SK-N-SH treated with all-trans-retinoic acid at 6 μM for 48 hours (cell line): ENCODE measurements at regions not wholly inside any gene's neighbourhood (a gene's known extent, or its start where the extent isn't known, plus 50 kb on each side); places are given as distances from the start of the nearest gene placed in this dataset.

Experiments
- ATAC-seq: fragments of 200-7000 bp; cut with Tn5 transposase; 3 replicates; pipeline ENCODE4 v1.9.1; 2020; ENCODE audit warnings: mild to moderate bottlenecking, moderate library complexity
- ARNTL ChIP-seq: fragments of 450-650 bp; formaldehyde crosslinking; IDR thresholded peaks from 2 replicates; pipeline ENCODE4 v1.5.0; 2020; ENCODE audit warnings: low read depth, mild to moderate bottlenecking, moderate library complexity, borderline replicate concordance
- BACH2 ChIP-seq: fragments of 250-450 bp; sonication (Bioruptor Pico); IDR thresholded peaks from 2 replicates; pipeline ENCODE4 v1.9.0; 2021; ENCODE audit warnings: mild to moderate bottlenecking, borderline replicate concordance
- CSDC2 ChIP-seq: fragments of 250-450 bp; sonication (Bioruptor Pico); IDR thresholded peaks from 2 replicates; pipeline ENCODE4 v1.5.0; 2020; ENCODE audit warnings: mild to moderate bottlenecking, moderate library complexity
- ESRRG ChIP-seq: fragments of 250-450 bp; sonication (Bioruptor Pico); IDR thresholded peaks from 2 replicates; pipeline ENCODE4 v1.6.1; 2021; ENCODE audit warnings: mild to moderate bottlenecking
- GLIS3 ChIP-seq: fragments of 250-450 bp; sonication (Bioruptor Pico); IDR thresholded peaks from 2 replicates; pipeline ENCODE4 v1.5.0; 2020; ENCODE audit warnings: mild to moderate bottlenecking, moderate library complexity
- ISL1 ChIP-seq: fragments of 250-450 bp; sonication (Bioruptor Pico); IDR thresholded peaks from 2 replicates; pipeline ENCODE4 v2.1.2; 2022; ENCODE audit warnings: mild to moderate bottlenecking, moderate library complexity
- OSR1 ChIP-seq: fragments of 250-450 bp; sonication (Bioruptor Pico); IDR thresholded peaks from 2 replicates; pipeline ENCODE4 v1.8.0; 2022; ENCODE audit warnings: moderate library complexity, mild to moderate bottlenecking, inconsistent platforms
- PPARA ChIP-seq: fragments of 250-450 bp; sonication (Bioruptor Pico); IDR thresholded peaks from 2 replicates; pipeline ENCODE4 v1.5.0; 2020; ENCODE audit warnings: mild to moderate bottlenecking, borderline replicate concordance
- SNAI2 ChIP-seq: fragments of 250-450 bp; sonication (Bioruptor Pico); IDR thresholded peaks from 2 replicates; pipeline ENCODE4 v1.5.0; 2020; ENCODE audit warnings: mild to moderate bottlenecking, moderate library complexity
- TCF4 ChIP-seq: fragments of 250-450 bp; sonication (Bioruptor Pico); IDR thresholded peaks from 2 replicates; pipeline ENCODE4 v1.8.0; 2021; ENCODE audit warnings: mild to moderate bottlenecking, moderate library complexity, borderline replicate concordance
- TOX ChIP-seq: fragments of 250-450 bp; sonication (Bioruptor Pico); IDR thresholded peaks from 2 replicates; pipeline ENCODE4 v1.8.0; 2021; ENCODE audit warnings: mild to moderate bottlenecking, moderate library complexity, borderline replicate concordance
- ZC3H10 ChIP-seq: fragments of 250-450 bp; sonication (Bioruptor Pico); IDR thresholded peaks from 2 replicates; pipeline ENCODE4 v1.5.1; 2021; ENCODE audit warnings: mild to moderate bottlenecking, moderate library complexity
- ZFP3 ChIP-seq: fragments of 250-450 bp; sonication (Bioruptor Pico); IDR thresholded peaks from 2 replicates; pipeline ENCODE4 v1.5.0; 2020; ENCODE audit warnings: mild to moderate bottlenecking, moderate library complexity
- ZNF565 ChIP-seq: fragments of 450-650 bp; formaldehyde crosslinking; conservative IDR thresholded peaks from 2 replicates; pipeline ENCODE4 v1.5.0; 2020; ENCODE audit warnings: low read depth, mild to moderate bottlenecking, moderate library complexity
- ZNF70 ChIP-seq: fragments of 450-650 bp; formaldehyde crosslinking; IDR thresholded peaks from 2 replicates; pipeline ENCODE4 v1.5.0; 2020; ENCODE audit warnings: mild to moderate bottlenecking, moderate library complexity
- ZNF8 ChIP-seq: fragments of 450-650 bp; formaldehyde crosslinking; IDR thresholded peaks from 2 replicates; pipeline ENCODE4 v1.5.0; 2020; ENCODE audit warnings: mild to moderate bottlenecking, moderate library complexity
- TF ChIP-seq, protein P1 (sequence below): fragments of 250-450 bp; sonication (Bioruptor Pico); IDR thresholded peaks from 2 replicates; pipeline ENCODE4 v1.5.1; 2020; ENCODE audit warnings: low read depth, mild to moderate bottlenecking, moderate library complexity
- TF ChIP-seq, protein P2 (sequence below): fragments of 250-450 bp; sonication (Bioruptor Pico); IDR thresholded peaks from 2 replicates; pipeline ENCODE4 v1.5.1; 2021; ENCODE audit warnings: mild to moderate bottlenecking, moderate library complexity
- TF ChIP-seq, protein P3 (sequence below): fragments of 250-450 bp; sonication (Bioruptor Pico); IDR thresholded peaks from 2 replicates; pipeline ENCODE4 v1.5.0; 2020; ENCODE audit warnings: mild to moderate bottlenecking, moderate library complexity
- TF ChIP-seq, protein P4 (sequence below): fragments of 250-450 bp; sonication (Bioruptor Pico); IDR thresholded peaks from 2 replicates; pipeline ENCODE4 v1.8.0; 2021; ENCODE audit warnings: low read depth, mild to moderate bottlenecking, moderate library complexity, borderline replicate concordance
- TF ChIP-seq, protein P5 (sequence below): fragments of 250-450 bp; sonication (Bioruptor Pico); IDR thresholded peaks from 2 replicates; pipeline ENCODE4 v1.8.0; 2020; ENCODE audit warnings: mild to moderate bottlenecking, moderate library complexity, borderline replicate concordance

DNA sequence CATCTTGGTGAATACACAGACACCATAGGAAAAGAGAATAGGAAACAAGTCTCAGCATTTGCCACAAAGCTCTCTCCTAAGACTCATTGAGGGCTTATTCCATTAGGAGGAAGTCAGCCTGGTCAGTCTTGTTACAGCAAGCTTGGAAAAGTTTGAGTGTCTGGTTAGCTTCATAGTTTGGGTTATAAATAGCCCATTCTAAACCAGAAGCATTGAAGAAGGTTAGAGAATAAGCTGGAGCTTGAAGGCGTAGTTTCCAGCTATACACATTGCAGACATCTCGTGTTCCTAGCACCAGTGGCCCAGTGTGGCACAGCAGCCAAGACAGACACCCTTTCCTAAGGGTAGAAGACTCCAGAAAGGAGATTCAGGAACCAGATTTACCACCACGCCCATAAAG lies 168.8 kb upstream of the RBM19 start:
- TF ChIP-seq, protein P1, sequence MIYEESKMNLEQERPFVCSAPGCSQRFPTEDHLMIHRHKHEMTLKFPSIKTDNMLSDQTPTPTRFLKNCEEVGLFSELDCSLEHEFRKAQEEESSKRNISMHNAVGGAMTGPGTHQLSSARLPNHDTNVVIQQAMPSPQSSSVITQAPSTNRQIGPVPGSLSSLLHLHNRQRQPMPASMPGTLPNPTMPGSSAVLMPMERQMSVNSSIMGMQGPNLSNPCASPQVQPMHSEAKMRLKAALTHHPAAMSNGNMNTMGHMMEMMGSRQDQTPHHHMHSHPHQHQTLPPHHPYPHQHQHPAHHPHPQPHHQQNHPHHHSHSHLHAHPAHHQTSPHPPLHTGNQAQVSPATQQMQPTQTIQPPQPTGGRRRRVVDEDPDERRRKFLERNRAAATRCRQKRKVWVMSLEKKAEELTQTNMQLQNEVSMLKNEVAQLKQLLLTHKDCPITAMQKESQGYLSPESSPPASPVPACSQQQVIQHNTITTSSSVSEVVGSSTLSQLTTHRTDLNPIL (CRISPR knock-in tag), result no peak
- TF ChIP-seq, protein P2, sequence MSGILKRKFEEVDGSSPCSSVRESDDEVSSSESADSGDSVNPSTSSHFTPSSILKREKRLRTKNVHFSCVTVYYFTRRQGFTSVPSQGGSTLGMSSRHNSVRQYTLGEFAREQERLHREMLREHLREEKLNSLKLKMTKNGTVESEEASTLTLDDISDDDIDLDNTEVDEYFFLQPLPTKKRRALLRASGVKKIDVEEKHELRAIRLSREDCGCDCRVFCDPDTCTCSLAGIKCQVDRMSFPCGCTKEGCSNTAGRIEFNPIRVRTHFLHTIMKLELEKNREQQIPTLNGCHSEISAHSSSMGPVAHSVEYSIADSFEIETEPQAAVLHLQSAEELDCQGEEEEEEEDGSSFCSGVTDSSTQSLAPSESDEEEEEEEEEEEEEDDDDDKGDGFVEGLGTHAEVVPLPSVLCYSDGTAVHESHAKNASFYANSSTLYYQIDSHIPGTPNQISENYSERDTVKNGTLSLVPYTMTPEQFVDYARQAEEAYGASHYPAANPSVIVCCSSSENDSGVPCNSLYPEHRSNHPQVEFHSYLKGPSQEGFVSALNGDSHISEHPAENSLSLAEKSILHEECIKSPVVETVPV (CRISPR knock-in tag), result no peak
- TF ChIP-seq ZC3H10 (CRISPR knock-in tag), result no peak
- TF ChIP-seq ZNF8 (CRISPR knock-in tag), result no peak
- TF ChIP-seq ISL1, result no peak
- TF ChIP-seq TOX, result no peak
- TF ChIP-seq TCF4 (CRISPR knock-in tag), result no peak
- no peak for TF ChIP-seq ARNTL (CRISPR knock-in tag)
- no peak for TF ChIP-seq CSDC2
- TF ChIP-seq ZFP3 (CRISPR knock-in tag), result no peak
- no peak for TF ChIP-seq BACH2 (CRISPR knock-in tag)
- TF ChIP-seq ZNF70 (CRISPR knock-in tag), result no peak
- ATAC-seq, result no peak

DNA sequence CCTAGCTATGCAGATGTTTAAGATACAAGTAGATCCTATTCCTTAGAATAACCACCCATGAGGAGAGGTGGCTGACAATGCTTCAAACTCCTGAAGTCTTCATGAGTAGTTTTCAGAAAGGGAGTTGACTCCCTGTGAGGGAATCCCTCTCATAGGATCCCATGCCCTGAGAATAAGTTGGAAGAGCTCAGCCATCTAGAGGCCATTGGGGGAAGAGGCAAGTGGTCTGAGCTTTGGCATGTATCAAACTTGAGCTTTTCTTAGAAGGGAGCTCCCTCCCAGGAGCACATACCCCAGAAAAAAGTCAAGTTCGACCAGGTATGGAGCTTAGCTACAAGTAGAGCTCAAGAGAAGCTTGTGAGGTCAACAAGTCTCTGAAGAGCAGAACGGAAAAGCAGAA lies 165.7 kb upstream of the RBM19 start:
- no peak for TF ChIP-seq ARNTL (CRISPR knock-in tag)
- no peak for TF ChIP-seq ZNF565
- no peak for TF ChIP-seq BACH2 (CRISPR knock-in tag)
- TF ChIP-seq CSDC2, result no peak
- no peak for TF ChIP-seq SNAI2
- TF ChIP-seq, protein P1 (CRISPR knock-in tag), result no peak
- TF ChIP-seq ESRRG (CRISPR knock-in tag), result no peak
- no peak for TF ChIP-seq PPARA (CRISPR knock-in tag)
- TF ChIP-seq, protein P3, sequence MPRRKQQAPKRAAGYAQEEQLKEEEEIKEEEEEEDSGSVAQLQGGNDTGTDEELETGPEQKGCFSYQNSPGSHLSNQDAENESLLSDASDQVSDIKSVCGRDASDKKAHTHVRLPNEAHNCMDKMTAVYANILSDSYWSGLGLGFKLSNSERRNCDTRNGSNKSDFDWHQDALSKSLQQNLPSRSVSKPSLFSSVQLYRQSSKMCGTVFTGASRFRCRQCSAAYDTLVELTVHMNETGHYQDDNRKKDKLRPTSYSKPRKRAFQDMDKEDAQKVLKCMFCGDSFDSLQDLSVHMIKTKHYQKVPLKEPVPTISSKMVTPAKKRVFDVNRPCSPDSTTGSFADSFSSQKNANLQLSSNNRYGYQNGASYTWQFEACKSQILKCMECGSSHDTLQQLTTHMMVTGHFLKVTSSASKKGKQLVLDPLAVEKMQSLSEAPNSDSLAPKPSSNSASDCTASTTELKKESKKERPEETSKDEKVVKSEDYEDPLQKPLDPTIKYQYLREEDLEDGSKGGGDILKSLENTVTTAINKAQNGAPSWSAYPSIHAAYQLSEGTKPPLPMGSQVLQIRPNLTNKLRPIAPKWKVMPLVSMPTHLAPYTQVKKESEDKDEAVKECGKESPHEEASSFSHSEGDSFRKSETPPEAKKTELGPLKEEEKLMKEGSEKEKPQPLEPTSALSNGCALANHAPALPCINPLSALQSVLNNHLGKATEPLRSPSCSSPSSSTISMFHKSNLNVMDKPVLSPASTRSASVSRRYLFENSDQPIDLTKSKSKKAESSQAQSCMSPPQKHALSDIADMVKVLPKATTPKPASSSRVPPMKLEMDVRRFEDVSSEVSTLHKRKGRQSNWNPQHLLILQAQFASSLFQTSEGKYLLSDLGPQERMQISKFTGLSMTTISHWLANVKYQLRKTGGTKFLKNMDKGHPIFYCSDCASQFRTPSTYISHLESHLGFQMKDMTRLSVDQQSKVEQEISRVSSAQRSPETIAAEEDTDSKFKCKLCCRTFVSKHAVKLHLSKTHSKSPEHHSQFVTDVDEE (CRISPR knock-in tag), result no peak
- TF ChIP-seq ZFP3 (CRISPR knock-in tag), result no peak
- TF ChIP-seq, protein P2 (CRISPR knock-in tag), result no peak
- no peak for TF ChIP-seq ZC3H10 (CRISPR knock-in tag)
- TF ChIP-seq TOX, result no peak
- no peak for TF ChIP-seq OSR1 (CRISPR knock-in tag)
- TF ChIP-seq, protein P4, sequence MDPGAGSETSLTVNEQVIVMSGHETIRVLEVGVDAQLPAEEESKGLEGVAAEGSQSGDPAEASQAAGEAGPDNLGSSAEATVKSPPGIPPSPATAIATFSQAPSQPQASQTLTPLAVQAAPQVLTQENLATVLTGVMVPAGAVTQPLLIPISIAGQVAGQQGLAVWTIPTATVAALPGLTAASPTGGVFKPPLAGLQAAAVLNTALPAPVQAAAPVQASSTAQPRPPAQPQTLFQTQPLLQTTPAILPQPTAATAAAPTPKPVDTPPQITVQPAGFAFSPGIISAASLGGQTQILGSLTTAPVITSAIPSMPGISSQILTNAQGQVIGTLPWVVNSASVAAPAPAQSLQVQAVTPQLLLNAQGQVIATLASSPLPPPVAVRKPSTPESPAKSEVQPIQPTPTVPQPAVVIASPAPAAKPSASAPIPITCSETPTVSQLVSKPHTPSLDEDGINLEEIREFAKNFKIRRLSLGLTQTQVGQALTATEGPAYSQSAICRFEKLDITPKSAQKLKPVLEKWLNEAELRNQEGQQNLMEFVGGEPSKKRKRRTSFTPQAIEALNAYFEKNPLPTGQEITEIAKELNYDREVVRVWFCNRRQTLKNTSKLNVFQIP (CRISPR knock-in tag), result no peak
- TF ChIP-seq TCF4 (CRISPR knock-in tag), result no peak
- TF ChIP-seq, protein P5, sequence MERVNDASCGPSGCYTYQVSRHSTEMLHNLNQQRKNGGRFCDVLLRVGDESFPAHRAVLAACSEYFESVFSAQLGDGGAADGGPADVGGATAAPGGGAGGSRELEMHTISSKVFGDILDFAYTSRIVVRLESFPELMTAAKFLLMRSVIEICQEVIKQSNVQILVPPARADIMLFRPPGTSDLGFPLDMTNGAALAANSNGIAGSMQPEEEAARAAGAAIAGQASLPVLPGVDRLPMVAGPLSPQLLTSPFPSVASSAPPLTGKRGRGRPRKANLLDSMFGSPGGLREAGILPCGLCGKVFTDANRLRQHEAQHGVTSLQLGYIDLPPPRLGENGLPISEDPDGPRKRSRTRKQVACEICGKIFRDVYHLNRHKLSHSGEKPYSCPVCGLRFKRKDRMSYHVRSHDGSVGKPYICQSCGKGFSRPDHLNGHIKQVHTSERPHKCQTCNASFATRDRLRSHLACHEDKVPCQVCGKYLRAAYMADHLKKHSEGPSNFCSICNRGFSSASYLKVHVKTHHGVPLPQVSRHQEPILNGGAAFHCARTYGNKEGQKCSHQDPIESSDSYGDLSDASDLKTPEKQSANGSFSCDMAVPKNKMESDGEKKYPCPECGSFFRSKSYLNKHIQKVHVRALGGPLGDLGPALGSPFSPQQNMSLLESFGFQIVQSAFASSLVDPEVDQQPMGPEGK (CRISPR knock-in tag), result no peak
- TF ChIP-seq ZNF8 (CRISPR knock-in tag), result no peak
- TF ChIP-seq GLIS3 (CRISPR knock-in tag), result no peak
- ATAC-seq, result no peak
